ENCODE measurements at regions not wholly inside any gene's neighbourhood (a gene's known extent, or its start where the extent isn't known, plus 50 kb on each side); places are given as distances from the start of the nearest gene placed in this dataset.

DNA sequence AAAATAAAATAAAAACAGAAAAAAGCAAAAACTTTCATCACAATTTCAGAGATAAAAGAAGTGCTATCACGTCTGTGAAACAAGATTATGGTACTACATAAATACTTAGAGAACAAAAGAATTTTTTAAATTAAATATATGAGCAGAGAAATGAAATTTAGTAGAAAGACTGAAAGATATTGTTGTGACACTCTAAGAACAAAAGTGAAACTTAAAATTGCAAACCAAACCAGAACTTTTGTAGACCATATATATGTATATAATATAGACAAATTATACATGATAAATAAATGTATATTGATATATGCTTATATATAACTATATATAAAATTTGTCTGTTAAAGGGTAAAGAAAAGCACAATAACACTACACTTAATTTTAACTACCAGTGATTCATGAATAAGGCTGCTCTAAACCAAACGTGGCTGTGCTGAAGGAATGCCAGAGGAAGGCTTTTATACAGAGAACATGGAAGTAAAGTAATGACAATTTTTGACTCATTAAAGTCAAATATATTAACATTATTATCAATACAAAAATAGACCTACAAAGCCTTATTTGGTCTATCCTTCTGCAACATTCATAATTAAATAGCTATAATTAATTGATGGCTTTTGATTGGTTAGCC lies 1516.7 kb upstream of the PCDH20 start:
- no peak for DNase-seq (ENCODE audit: low spot score)

- DNase-seq (ENCODE audit: low spot score) = no peak
These were observed 1516.2 kb upstream of the PCDH20 start for GRCh38 chr13:62931853-62932252.

DNA sequence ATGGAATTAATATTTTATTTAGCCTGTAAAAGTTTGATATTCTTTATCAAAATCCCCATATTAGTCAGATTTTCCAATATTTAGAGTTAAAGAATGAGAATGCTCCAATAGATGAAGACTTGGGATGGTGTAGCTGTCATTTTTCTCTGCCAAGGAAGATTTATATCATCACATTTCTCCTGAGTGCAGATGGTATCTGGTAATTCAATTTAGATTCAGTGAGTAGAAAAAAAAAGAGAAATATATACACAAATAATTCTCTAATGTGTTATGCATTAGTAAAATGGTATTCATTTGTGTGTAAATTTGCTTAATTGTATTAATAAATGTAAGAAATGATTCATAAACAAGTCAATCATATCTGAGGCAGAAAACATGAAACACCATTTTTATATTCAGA lies 1508.7 kb upstream of the PCDH20 start:
- no peak for DNase-seq (ENCODE audit: low spot score)

DNA sequence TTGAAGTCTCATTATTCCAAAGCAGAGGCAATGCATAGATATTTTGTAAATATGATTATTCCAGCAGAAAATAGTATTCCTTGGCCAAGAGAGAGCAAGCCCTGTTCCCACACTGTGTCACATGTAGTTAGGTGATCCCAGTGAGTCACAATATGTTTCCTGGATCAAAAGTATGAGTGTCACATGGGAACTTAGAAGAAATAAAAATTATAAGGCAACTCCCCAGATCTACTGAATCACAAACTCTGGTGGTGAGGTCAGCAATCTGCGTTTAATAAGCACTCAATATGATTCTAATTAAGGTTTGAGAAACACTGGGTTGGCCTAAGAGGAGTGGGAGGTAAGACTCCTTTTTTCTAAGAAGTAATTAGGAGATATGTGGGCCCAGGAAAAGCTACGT lies 1504.5 kb upstream of the PCDH20 start:
- no peak for DNase-seq (ENCODE audit: low spot score)

GRCh38 chr13:62919491-62919890 lies 1503.8 kb upstream of the PCDH20 start:
- DNase-seq (ENCODE audit: low spot score) = no peak

DNA sequence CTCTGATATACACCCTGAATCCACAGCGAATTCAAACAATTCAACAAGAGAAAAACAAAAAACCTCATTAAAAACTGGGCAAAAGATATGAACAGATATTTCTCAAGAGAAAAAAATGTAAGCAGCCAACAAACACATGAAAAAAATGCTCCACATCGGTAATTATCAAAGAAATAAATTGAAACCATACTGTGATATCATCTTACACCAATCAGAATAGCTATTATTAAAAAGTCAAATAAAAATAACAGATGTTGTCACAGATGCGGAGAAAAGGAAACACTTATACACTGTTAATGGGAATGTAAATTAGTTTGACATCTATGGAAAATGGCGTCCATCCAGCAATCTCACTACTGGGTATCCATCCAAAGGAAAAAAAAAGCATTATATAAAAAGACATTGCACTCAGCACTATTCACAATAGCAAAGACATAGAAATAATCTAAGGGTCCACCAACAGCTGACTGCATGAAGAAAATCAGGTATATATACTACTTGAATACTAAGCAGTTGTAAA lies 1495.0 kb upstream of the PCDH20 start:
- no peak for DNase-seq (ENCODE audit: low spot score)

DNA sequence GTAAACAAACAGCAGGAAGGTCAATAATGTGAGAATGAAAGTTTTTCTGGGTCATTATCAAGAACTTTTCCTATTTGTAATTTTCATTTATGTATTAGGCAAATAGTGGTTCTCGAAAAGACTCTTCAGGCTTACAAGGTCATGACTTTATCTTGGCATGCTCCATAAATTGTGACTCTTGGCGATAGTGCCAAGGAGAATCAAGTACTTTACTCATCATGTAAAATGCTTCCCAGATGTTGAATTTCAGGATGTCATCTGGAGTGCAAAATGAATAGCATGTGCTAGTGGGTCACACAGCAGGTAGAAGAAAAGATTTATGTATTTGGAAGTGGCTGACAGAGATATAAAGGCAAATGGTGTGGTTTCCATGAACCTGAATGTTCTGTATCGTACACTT lies 1492.7 kb upstream of the PCDH20 start:
- no peak for DNase-seq (ENCODE audit: low spot score)

GRCh38 chr13:62906896-62907295 lies 1491.2 kb upstream of the PCDH20 start:
- DNase-seq (ENCODE audit: low spot score) = no peak

DNA sequence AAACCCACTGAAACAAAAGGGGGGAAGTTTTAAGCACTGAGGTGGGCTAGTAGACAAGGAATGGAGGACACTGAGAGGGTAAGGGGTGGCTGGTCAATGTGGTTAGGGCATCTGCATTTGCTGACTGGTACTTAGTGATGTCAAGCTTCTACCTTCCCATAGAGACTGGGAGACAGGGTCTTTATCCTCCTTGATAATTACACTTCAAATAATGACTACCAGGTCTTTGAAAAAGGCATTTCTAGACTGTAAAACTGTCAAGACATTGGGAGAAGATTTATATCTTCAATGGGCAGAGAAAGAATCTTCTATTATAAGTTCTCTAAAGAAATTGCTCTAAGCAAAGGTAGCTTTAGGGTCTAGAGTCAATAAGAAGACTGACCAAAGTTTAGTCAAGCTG lies 1490.8 kb upstream of the PCDH20 start:
- no peak for DNase-seq (ENCODE audit: low spot score)

DNA sequence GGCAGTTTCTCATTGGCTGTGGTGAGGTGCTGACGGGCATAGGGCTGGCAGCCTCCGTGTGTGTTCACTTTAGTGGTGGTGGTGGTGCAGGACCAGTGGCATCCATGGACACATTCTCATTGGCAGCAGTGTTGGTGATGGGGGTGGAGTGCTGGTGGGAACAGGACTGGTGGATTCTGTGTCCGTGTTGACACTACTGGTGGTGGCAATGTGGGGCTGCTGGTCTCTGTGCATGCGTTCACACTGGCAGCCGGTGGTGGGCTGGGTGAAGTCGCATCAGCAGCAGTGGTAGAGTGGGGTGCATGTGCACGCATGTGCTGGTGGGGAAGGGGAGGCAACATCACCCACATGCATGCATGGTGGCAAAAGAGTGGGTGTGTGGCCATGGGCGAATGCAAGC lies 1471.4 kb upstream of the PCDH20 start:
- no peak for DNase-seq (ENCODE audit: low spot score)

DNA sequence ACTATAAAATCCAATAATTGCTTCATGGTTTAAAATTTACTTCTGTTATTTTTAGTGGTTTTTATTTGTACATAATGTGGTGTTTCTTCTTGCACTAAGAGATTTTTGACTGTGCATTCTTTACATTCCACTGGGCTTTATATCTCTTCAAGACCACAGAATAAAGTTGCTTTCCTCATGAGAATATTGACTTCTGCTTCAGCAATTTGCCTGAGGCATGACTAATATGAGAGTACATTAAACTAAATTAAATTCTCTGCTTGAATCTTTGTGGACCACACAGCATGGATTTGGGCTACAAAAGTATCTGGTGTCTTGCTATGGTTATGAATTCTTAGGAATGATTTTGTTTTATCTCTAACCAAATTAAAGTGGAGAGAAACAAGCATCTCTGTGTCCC lies 1463.4 kb upstream of the PCDH20 start:
- no peak for DNase-seq (ENCODE audit: low spot score)

- no peak for DNase-seq (ENCODE audit: low spot score)
These were observed 1459.5 kb upstream of the PCDH20 start for GRCh38 chr13:62875118-62875640.

DNA sequence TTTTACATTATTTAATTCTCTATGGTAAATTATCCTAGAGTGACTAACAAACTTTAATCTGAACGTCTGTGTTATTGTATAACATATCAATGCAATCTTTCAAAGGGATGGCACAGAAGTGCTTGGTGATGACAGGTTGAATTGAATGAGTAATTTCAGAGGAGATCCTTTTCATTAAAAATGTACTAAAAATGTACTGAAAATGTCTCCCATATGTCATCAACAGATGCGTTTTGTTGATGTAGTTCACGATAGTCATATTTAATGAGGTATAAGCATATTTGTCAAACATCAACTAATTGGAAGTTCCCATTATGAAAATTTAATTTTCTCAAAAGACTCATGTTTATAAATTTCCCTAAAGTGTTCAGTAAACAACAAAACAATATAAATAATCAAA lies 1434.7 kb upstream of the PCDH20 start:
- no peak for DNase-seq (ENCODE audit: low spot score)

DNA sequence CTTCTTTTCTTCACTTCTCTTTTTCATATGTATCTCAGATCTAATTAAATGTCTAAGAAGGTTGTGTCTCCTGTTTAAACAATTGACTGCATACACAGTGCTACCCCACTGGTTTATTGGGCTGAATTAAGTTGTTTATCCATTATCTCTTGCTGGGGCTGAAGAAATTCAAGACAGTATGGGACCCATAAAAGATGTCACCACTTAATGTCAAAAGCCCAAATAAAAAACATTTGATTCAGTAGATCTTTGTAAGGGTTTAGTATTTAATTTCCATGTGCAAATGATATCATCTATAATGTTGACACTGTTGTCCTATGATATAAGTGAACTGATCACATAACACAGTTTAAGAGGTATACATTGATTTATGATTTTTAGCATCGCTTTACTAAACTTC lies 1431.9 kb upstream of the PCDH20 start:
- DNase-seq (ENCODE audit: low spot score) = no peak

GRCh38 chr13:62846302-62846701 lies 1430.7 kb upstream of the PCDH20 start:
- DNase-seq (ENCODE audit: low spot score) = no peak

- no peak for DNase-seq (ENCODE audit: low spot score)
These were observed 1423.7 kb upstream of the PCDH20 start for GRCh38 chr13:62839338-62839737.

DNA sequence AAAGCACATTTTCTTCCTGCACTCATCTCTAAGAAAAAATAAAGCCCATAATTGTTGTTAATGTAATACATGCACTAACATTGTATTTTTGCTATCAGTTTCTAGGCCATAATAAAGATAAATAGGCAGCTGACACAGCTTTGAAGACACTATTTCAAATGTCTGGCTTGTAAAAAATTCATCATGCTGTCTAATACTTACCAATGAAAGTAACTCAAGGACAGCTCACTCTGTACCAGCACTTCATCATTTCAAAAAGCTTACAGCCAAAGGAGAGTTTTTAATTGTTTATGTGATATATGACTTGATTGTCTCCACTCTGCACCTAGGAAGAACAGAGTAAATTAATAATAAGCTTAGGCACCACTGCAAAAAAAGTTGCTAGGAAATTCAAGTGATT lies 1423.3 kb upstream of the PCDH20 start:
- no peak for DNase-seq (ENCODE audit: low spot score)

DNA sequence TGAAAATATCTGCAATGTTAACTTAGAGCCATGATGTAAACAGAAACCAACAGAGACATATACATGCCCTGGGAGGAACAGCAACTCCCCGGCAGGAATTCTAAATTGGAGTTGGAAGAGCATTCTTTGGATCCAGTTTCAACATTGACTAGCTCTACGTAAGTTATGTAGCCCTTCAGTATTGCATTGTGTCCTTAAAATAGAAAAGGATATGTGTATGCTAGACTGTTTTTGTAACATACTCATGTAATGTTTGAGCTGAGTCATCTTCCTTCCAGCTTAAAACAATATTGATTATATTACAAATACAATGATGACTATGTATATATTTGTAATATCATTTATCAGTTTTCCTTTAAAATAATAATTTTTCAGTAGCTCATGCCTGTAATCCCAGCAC lies 1422.2 kb upstream of the PCDH20 start:
- no peak for DNase-seq (ENCODE audit: low spot score)

DNA sequence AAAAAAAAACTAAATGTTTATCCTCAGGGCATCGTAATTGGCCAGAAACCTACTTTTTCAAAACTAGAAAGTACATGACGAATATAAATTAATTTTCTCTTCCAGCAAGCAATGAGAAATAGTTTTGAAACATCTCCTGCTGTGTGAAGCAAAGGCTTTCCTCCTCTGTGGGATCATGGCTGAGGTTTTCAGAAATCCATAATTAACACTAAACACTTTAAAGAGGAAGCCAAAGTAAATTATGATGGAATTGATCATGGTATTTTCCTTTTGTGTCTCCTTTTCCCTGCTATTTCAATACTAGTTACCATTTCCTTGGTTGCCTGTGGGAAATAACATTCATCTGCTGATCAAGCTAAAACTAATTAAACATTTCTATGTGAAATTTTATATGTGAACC lies 1413.8 kb upstream of the PCDH20 start:
- DNase-seq (ENCODE audit: low spot score) = no peak

DNA sequence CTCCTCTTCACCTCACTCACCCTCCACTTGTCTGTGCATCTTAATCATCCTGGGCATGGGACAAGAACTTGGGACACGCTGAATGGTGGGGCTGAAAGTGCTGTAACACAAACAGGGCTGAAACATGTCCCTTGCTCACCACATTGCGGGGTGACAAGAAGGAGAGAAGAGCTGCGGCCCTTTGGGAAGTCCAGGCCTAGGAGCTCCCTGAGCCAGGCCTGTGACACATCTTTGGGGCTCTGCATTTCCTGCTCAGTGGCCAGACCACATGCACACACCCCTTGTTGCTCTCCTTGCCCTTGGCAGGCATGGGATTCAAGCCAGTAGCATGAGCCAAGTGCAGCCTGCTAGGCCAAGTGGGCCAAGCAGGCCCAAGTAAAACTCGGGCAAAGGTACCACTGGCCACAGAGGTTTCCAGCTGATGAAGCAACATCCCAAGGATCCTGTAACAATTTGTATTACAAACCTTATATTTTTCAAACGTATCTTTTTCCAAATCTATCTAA lies 1384.3 kb upstream of the PCDH20 start:
- DNase-seq (ENCODE audit: low spot score) = no peak

DNA sequence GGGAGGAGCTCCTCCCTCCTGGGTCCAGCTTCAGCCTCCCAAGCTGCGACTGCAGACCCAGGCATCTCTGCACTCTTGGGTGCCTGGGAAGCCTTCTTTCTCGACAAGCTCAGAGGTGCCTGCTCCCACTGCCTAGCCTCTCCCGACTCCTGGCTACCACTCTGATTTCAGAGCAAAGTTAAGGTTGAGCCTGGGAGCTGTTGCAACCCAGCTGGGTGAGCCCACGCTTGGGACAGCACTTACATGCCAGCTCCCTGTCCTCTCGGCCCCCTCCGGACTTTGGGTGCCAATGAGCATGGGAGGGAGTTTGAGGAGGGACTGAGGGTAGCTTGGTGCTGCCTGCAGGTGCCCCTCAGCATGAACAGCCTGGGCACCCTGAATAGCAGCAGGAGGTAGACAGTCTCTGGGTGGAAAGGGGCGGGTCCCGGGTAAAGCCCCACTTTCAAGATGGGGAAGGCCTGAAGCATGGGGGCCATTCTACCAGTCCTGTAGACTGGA lies 1383.4 kb upstream of the PCDH20 start:
- DNase-seq (ENCODE audit: low spot score) = no peak

DNA sequence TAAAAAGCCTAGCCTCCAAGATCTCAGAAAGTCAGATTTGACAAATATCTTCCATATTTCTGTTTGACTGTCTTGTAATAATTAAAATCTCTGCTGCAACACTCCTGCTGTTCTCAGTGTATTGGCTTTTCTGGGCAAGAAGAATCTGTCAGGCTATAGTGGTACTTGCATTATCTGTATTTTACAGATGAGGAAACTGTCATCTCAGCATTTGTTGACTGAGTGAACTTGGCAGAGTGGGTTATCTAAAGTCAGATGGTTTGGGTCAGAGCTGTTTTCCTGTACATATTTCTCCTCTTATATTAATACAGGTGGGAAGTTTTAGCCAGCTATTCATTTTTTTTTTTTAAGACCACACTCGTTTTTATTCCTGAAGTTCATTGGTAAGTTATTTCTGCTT lies 1378.2 kb upstream of the PCDH20 start:
- no peak for DNase-seq (ENCODE audit: low spot score)

GRCh38 chr13:62781866-62782265 lies 1366.2 kb upstream of the PCDH20 start:
- DNase-seq (ENCODE audit: low spot score) = no peak

Measured in mesenteric fat pad (tissue), 1 donor.